Gastroesophageal sphincter (tissue), 3 donors: ENCODE measurements at regions not wholly inside any gene's neighbourhood (a gene's known extent, or its start where the extent isn't known, plus 50 kb on each side); places are given as distances from the start of the nearest gene placed in this dataset.

Experiments used
- EP300 ChIP-seq: sonication (generic); formaldehyde crosslinking; IDR thresholded peaks from one replicate; pipeline ENCODE4 v1.6.1; 2017; ENCODE audit warnings: antibody characterized with exemption, mild to moderate bottlenecking
- POLR2A ChIP-seq, 2 donors: fragments of 450-650 bp; IDR thresholded peaks; one replicate each; pipeline ENCODE4 v1.6.1; 2017; ENCODE audit warnings: antibody characterized with exemption in 2 of 2, mild to moderate bottlenecking in 2 of 2, moderate library complexity in 1 of 2
- POLR2AphosphoS5 ChIP-seq: sonication (generic); formaldehyde crosslinking; IDR thresholded peaks from one replicate; pipeline ENCODE4 v1.6.1; 2017; ENCODE audit warnings: antibody characterized with exemption
- TF ChIP-seq, protein P1 (sequence below), 4 experiments: fragments of 200-600 bp in 2 of 4; fragments of 450-650 bp in 2 of 4; sonication (generic) in 1 of 4; IDR thresholded peaks; one replicate each; pipeline ENCODE4 v1.5.1; 2017 to 2019; ENCODE audit warnings: antibody characterized with exemption in 4 of 4, mild to moderate bottlenecking in 2 of 4, moderate library complexity in 2 of 4

DNA sequence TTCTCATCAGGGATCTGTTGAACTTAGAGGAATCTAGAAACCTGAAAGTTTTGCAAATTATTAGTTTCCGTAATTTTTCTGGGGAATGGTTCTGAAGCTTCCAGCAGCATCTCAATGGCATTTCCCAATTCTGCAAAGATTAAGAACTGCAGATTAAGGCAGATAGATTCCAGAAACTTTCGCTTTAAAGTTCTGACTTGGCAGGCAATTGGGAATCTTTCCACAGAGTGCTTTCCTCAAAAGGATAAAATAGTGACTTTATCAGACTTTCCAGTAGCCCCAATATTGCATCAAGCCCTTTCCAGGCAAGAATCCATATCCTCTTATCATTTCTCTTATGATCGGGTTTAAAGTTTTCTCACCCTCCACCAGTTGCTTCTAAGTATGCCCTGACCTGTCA, 261.1 kb downstream of the FNDC1 start:
- TF ChIP-seq, protein P1, sequence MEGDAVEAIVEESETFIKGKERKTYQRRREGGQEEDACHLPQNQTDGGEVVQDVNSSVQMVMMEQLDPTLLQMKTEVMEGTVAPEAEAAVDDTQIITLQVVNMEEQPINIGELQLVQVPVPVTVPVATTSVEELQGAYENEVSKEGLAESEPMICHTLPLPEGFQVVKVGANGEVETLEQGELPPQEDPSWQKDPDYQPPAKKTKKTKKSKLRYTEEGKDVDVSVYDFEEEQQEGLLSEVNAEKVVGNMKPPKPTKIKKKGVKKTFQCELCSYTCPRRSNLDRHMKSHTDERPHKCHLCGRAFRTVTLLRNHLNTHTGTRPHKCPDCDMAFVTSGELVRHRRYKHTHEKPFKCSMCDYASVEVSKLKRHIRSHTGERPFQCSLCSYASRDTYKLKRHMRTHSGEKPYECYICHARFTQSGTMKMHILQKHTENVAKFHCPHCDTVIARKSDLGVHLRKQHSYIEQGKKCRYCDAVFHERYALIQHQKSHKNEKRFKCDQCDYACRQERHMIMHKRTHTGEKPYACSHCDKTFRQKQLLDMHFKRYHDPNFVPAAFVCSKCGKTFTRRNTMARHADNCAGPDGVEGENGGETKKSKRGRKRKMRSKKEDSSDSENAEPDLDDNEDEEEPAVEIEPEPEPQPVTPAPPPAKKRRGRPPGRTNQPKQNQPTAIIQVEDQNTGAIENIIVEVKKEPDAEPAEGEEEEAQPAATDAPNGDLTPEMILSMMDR (IDR thresholded peaks at IDR 0.05) = no peak
- TF ChIP-seq EP300 (no peak), POLR2A (IDR thresholded peaks at IDR 0.05) (no peak), POLR2AphosphoS5 (no peak)
